Gastroesophageal sphincter (tissue), 4 donors: ENCODE measurements at regions not wholly inside any gene's neighbourhood (a gene's known extent, or its start where the extent isn't known, plus 50 kb on each side); places are given as distances from the start of the nearest gene placed in this dataset.

ENCODE experiments used
- ATAC-seq: fragments of 150-250 bp; one replicate; pipeline ENCODE4 v1.9.1; 2016; ENCODE audit warnings: mild to moderate bottlenecking, moderate library complexity
- H3K27ac ChIP-seq, 4 donors: fragments of 200-600 bp; sonication (generic) in 3 of 4; 1 replicate in 3 of 4; 2 replicates in 1 of 4; pipeline ENCODE4 v1.5.1; 2016 to 2019
- H3K27me3 ChIP-seq: fragments of 200-600 bp; sonication (generic); one replicate; pipeline ENCODE4 v1.5.1; 2019
- H3K36me3 ChIP-seq, 2 donors: fragments of 200-600 bp; sonication (generic); one replicate each; pipeline ENCODE4 v1.5.1; 2019; ENCODE audit warnings: control low read depth in 1 of 2
- H3K4me1 ChIP-seq, 3 donors: fragments of 200-600 bp; sonication (generic); 1 replicate in 2 of 3; 2 replicates in 1 of 3; pipeline ENCODE4 v1.5.1; 2016 to 2019; ENCODE audit warnings: control low read depth in 2 of 3
- H3K4me3 ChIP-seq, 2 donors: fragments of 200-600 bp; sonication (generic); one replicate each; pipeline ENCODE4 v1.5.1; 2019; ENCODE audit warnings: mild to moderate bottlenecking in 1 of 2, moderate library complexity in 1 of 2
- H3K9me3 ChIP-seq, 3 donors: fragments of 200-600 bp; sonication (generic); one replicate each; pipeline ENCODE4 v1.5.1; 2017 to 2019; ENCODE audit warnings: control low read depth in 2 of 3
- EP300 ChIP-seq: sonication (generic); formaldehyde crosslinking; IDR thresholded peaks from one replicate; pipeline ENCODE4 v1.6.1; 2017; ENCODE audit warnings: antibody characterized with exemption, mild to moderate bottlenecking
- POLR2A ChIP-seq, 2 donors: fragments of 450-650 bp; IDR thresholded peaks; one replicate each; pipeline ENCODE4 v1.6.1; 2017; ENCODE audit warnings: antibody characterized with exemption in 2 of 2, mild to moderate bottlenecking in 2 of 2, moderate library complexity in 1 of 2
- POLR2AphosphoS5 ChIP-seq: sonication (generic); formaldehyde crosslinking; IDR thresholded peaks from one replicate; pipeline ENCODE4 v1.6.1; 2017; ENCODE audit warnings: antibody characterized with exemption
- WGBS, 2 donors: methylation state at CpG; one replicate each; pipeline ENCODE4 v1.1.5; 2018; ENCODE audit warnings: low coverage in 1 of 2; 5-methylcytosine and 5-hydroxymethylcytosine counted together
- TF ChIP-seq, protein P1 (sequence below), 4 experiments: fragments of 200-600 bp in 2 of 4; fragments of 450-650 bp in 2 of 4; sonication (generic) in 1 of 4; IDR thresholded peaks; one replicate each; pipeline ENCODE4 v1.5.1; 2017 to 2019; ENCODE audit warnings: antibody characterized with exemption in 4 of 4, mild to moderate bottlenecking in 2 of 4, moderate library complexity in 2 of 4

DNA sequence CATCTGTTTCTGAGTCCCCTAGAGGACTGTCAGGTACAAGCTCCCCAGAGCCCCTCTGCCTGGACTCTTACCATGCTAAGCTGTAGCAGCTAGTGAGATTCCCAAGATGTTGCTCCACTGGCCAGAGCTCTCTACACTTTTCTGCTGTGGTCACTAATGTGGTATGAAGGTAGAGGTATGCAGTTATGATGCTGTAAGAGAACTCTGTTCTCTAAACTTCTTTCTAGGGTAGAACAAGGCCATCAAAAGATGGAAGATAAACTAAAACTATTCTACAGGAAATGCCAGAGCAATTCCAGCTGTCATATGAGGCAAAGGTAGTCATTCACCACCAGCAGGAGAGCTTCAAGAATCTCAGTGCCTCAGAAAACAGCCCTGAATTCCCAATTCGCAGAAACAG is 517.4 kb upstream of the ARRDC4 start:
- 10 to 31% methylated on average over 1 of the region's 1 CpG for WGBS, 2 donors
- no peak for TF ChIP-seq EP300
- no peak for TF ChIP-seq POLR2A (IDR thresholded peaks at IDR 0.05)
- no peak for TF ChIP-seq POLR2AphosphoS5
- TF ChIP-seq, protein P1, sequence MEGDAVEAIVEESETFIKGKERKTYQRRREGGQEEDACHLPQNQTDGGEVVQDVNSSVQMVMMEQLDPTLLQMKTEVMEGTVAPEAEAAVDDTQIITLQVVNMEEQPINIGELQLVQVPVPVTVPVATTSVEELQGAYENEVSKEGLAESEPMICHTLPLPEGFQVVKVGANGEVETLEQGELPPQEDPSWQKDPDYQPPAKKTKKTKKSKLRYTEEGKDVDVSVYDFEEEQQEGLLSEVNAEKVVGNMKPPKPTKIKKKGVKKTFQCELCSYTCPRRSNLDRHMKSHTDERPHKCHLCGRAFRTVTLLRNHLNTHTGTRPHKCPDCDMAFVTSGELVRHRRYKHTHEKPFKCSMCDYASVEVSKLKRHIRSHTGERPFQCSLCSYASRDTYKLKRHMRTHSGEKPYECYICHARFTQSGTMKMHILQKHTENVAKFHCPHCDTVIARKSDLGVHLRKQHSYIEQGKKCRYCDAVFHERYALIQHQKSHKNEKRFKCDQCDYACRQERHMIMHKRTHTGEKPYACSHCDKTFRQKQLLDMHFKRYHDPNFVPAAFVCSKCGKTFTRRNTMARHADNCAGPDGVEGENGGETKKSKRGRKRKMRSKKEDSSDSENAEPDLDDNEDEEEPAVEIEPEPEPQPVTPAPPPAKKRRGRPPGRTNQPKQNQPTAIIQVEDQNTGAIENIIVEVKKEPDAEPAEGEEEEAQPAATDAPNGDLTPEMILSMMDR (IDR thresholded peaks at IDR 0.05) = no peak
- no peak overlapping the region for H3K27ac ChIP-seq
- no peaks in the 10 kb centered on the region for H3K9me3 ChIP-seq
- no peaks in the 10 kb centered on the region for H3K4me1 ChIP-seq
- no peak overlapping the region for H3K4me3 ChIP-seq
- ATAC-seq = no peak
- no peaks in the 10 kb centered on the region for H3K27me3 ChIP-seq
- H3K36me3 ChIP-seq = no peaks in the 10 kb centered on the region

GRCh38 chr15:97446138-97446537 is 514.4 kb upstream of the ARRDC4 start:
- ATAC-seq = no peak
- TF ChIP-seq POLR2AphosphoS5 (no peak), EP300 (no peak), POLR2A (IDR thresholded peaks at IDR 0.05) (no peak)
- TF ChIP-seq, protein P1 (IDR thresholded peaks at IDR 0.05) = no peak
- no peak overlapping the region for H3K27ac ChIP-seq
- no peaks in the 10 kb centered on the region for H3K27me3 ChIP-seq
- H3K9me3 ChIP-seq = peaks cover 0 to 10% (median 0%) of the 10 kb centered on the region in 3 donors
- WGBS, 2 donors = 63 to 85% methylated on average over 3 of the region's 3 CpGs
- no peak overlapping the region for H3K4me3 ChIP-seq
- H3K4me1 ChIP-seq = no peaks in the 10 kb centered on the region
- H3K36me3 ChIP-seq = no peaks in the 10 kb centered on the region

- Histone ChIP-seq H3K4me3 (no peak overlapping the region), H3K9me3 (no peaks in the 10 kb centered on the region), H3K4me1 (peaks cover 0 to 24% (median 8%) of the 10 kb centered on the region in 3 donors), H3K27ac (no peak overlapping the region), H3K36me3 (no peaks in the 10 kb centered on the region), H3K27me3 (no peaks in the 10 kb centered on the region)
- no peak for TF ChIP-seq EP300
- no peak for TF ChIP-seq POLR2A (IDR thresholded peaks at IDR 0.05)
- TF ChIP-seq, protein P1 (IDR thresholded peaks at IDR 0.05) = no peak
- TF ChIP-seq POLR2AphosphoS5 = no peak
- ATAC-seq = no peak
- 77 to 79% methylated on average over 7 of the region's 7 CpGs for WGBS, 2 donors
These were observed 503.8 kb upstream of the ARRDC4 start for GRCh38 chr15:97456521-97457202.

DNA sequence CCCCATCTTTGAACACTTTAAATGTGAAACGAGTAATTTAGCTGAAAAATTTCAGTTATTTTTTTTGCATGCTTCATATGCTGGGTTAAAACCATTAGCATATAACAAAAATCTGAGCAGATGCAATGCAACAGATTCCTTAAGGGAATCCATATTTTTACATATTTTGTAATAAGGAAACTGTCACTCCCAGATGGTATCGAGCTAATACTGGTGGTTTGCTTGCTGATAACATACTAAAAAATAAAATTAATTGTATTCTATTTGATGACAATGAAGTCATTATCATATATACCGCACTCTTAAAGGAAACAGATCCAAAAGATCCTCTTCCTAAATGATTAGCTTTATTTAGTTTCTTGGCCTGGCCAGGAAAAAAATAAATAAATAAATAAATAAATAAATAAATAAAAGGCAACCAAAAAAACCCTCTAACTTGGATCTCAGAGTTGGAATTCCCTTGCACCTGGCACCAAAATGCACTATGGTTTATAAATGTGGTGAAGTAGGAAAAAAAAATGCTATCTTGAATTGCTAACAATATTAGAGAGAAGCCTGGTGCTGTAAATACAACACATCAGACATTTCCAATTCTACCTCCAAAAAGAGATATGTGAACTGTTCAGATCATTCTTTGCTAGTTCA is 503.2 kb upstream of the ARRDC4 start:
- no peaks in the 10 kb centered on the region for H3K27me3 ChIP-seq
- H3K9me3 ChIP-seq = no peaks in the 10 kb centered on the region
- no peaks in the 10 kb centered on the region for H3K36me3 ChIP-seq
- H3K4me3 ChIP-seq = no peak overlapping the region
- 78 to 84% methylated on average over 3 of the region's 3 CpGs for WGBS, 2 donors
- H3K27ac ChIP-seq = no peak overlapping the region
- TF ChIP-seq, protein P1 (IDR thresholded peaks at IDR 0.05) = no peak
- TF ChIP-seq EP300 (no peak), POLR2A (IDR thresholded peaks at IDR 0.05) (no peak), POLR2AphosphoS5 (no peak)
- H3K4me1 ChIP-seq = peaks cover 0 to 31% (median 10%) of the 10 kb centered on the region in 3 donors
- ATAC-seq = no peak

DNA sequence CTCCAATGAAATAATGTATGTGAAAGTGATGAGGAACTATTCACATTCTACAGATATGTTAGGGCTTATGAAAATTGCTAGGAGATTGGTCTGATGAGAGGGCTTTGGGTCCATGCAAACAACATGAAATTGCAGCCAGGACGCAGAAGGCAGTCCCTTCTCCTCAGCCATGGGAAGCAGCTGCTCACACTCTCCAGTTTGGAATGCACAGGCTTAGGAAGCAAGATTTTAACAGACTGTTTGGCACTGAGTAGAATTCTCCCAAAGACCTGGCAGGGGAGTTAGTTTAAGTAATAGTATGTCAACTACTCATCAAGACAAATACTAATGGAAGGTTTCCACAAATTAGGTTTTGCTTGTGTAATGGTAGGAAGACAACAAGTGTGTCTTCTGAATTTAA is 500.7 kb upstream of the ARRDC4 start:
- H3K27ac ChIP-seq = peak overlapping the region in 2 of 4 donors; percentile 58 to 69
- TF ChIP-seq EP300 (no peak), POLR2AphosphoS5 (peak; percentile 15), POLR2A (IDR thresholded peaks at IDR 0.05) (no peak)
- no peaks in the 10 kb centered on the region for H3K9me3 ChIP-seq
- no peaks in the 10 kb centered on the region for H3K36me3 ChIP-seq
- 27 to 60% methylated on average over 1 of the region's 1 CpG for WGBS, 2 donors
- H3K4me3 ChIP-seq = no peak overlapping the region
- ATAC-seq = peak; percentile 65
- peaks cover 0 to 33% (median 10%) of the 10 kb centered on the region in 3 donors for H3K4me1 ChIP-seq
- H3K27me3 ChIP-seq = no peaks in the 10 kb centered on the region
